Muscle of leg (tissue), 3 donors: ENCODE measurements at regions not wholly inside any gene's neighbourhood (a gene's known extent, or its start where the extent isn't known, plus 50 kb on each side); places are given as distances from the start of the nearest gene placed in this dataset.
A peak's percentile ranks its signal among the peaks of the same experiment; 100 is the strongest.
"Not testable (repeated sequence)": the region's sequence is repeated elsewhere in the genome, so short reads cannot be mapped to it uniquely, and the experiment has no call there.

ENCODE experiments used
- DNase-seq: peaks from one replicate; pipeline ENCODE4 v3.0.0; 2013
- H3K27ac ChIP-seq: one replicate; pipeline ENCODE4 v1.5.1; 2013; ENCODE audit warnings: mild to moderate bottlenecking, low read length, control low read depth
- H3K27me3 ChIP-seq: one replicate; pipeline ENCODE4 v1.6.1; 2013; ENCODE audit warnings: low read length; ENCODE audit not compliant: control insufficient read depth, insufficient read depth
- H3K36me3 ChIP-seq: one replicate; pipeline ENCODE4 v1.6.1; 2013; ENCODE audit warnings: low read length; ENCODE audit not compliant: control insufficient read depth, insufficient read depth
- H3K4me1 ChIP-seq: one replicate; pipeline ENCODE4 v1.6.1; 2013; ENCODE audit warnings: low read length; ENCODE audit not compliant: control insufficient read depth, insufficient read depth
- H3K4me3 ChIP-seq: one replicate; pipeline ENCODE4 v1.5.1; 2013; ENCODE audit warnings: low read length, control low read depth
- H3K9me3 ChIP-seq: replicated peaks from 2 replicates; pipeline ENCODE4 v1.6.1; 2013; ENCODE audit warnings: low read depth, low read length; ENCODE audit not compliant: control insufficient read depth
- WGBS: methylation state at CpG from one replicate; pipeline ENCODE4 v1.1.5; 2013; ENCODE audit warnings: missing lambda C conversion rate; ENCODE audit not compliant: insufficient coverage; 5-methylcytosine and 5-hydroxymethylcytosine counted together

GRCh38 chr21:28489821-28490350 is 502.8 kb downstream of the LTN1 start:
- H3K4me3 ChIP-seq = no peak overlapping the region

DNA sequence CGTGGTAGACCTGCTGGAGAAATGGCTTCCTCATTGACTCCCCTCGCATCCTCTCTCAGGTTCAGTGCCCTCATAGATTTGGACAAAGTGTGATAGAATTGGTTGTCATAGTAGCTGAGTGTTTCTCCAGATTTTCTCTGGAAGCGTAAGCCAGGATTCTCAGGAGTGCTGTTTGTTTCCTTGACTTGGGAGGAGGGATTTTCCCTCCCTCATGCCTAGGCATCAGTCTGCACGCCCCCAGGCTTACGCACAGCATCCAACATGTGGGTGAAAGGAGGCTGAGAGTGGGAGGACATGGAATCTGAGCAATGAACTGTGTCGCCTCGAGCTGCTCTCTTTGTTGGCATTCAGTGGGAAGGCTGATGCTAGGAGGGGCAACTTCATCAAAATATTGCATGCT is 503.5 kb downstream of the LTN1 start:
- no peaks in the 10 kb centered on the region for H3K36me3 ChIP-seq
- H3K9me3 ChIP-seq = no peaks in the 10 kb centered on the region
- WGBS = no CpG with 5 or more reads among the region's 7 CpGs
- peak; percentile 77 for DNase-seq
- no peaks in the 10 kb centered on the region for H3K27me3 ChIP-seq
- no peaks in the 10 kb centered on the region for H3K4me1 ChIP-seq
- no peak overlapping the region for H3K4me3 ChIP-seq
- H3K27ac ChIP-seq = no peak overlapping the region

More at GRCh38 chr21:28489821-28490350, 502.8 kb downstream of the LTN1 start:
- Histone ChIP-seq H3K27me3 (no peaks in the 10 kb centered on the region), H3K36me3 (no peaks in the 10 kb centered on the region), H3K4me1 (no peaks in the 10 kb centered on the region), H3K9me3 (no peaks in the 10 kb centered on the region), H3K27ac (no peak overlapping the region)
- no CpG with 5 or more reads among the region's 3 CpGs for WGBS
- DNase-seq = peak; percentile 56

GRCh38 chr21:28487455-28488070 is 505.1 kb downstream of the LTN1 start:
- WGBS = 88% methylated on average over 8 of the region's 9 CpGs
- DNase-seq = no peak

DNA sequence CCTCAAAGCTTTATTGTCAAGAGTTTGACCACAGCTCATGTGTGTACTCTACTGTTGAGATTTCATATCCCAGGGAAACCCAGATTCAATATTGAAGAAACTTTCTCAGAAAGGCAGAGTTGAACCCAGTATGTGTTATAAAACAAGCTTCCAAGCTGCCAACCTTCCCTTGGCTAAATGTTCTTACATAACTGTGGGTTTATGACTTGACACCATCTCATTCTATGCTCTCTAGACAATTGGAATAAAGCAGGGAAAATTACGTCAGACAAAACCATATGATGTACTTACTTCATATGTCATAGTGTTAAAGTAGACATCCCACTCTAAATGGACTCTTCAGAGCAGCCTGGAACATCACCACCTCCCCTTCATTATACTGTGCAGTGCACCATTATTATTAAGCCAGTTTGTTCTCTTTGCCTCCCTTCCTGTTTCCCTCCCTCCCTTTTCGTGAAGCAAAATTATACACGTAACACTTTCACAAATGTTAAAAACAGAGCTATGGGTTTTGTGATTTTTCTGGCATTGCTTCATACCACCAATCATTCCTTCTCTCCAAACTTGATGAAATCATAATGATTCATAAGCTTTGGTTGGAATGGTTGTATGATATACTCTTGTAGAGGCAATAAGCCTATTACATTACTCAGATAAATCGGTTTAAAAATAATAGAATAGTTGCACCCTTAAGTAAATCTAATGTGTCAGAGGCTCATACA is 507.2 kb downstream of the LTN1 start:
- no peaks in the 10 kb centered on the region for H3K27me3 ChIP-seq
- WGBS = no CpG with 5 or more reads among the region's 4 CpGs
- H3K27ac ChIP-seq = no peak overlapping the region
- no peaks in the 10 kb centered on the region for H3K4me1 ChIP-seq
- no peaks in the 10 kb centered on the region for H3K9me3 ChIP-seq
- no peaks in the 10 kb centered on the region for H3K36me3 ChIP-seq
- DNase-seq = no peak
- no peak overlapping the region for H3K4me3 ChIP-seq

More at GRCh38 chr21:28487455-28488070, 505.1 kb downstream of the LTN1 start:
- no peak overlapping the region for H3K27ac ChIP-seq
- H3K4me1 ChIP-seq = no peaks in the 10 kb centered on the region
- H3K4me3 ChIP-seq = no peak overlapping the region
- no peaks in the 10 kb centered on the region for H3K36me3 ChIP-seq
- H3K27me3 ChIP-seq = no peaks in the 10 kb centered on the region
- no peaks in the 10 kb centered on the region for H3K9me3 ChIP-seq

- no peaks in the 10 kb centered on the region for H3K36me3 ChIP-seq
- WGBS = 17% methylated on average over 1 of the region's 3 CpGs
- DNase-seq = peak; percentile 46
Measured at GRCh38 chr21:28483301-28484035, 509.2 kb downstream of the LTN1 start.

DNA sequence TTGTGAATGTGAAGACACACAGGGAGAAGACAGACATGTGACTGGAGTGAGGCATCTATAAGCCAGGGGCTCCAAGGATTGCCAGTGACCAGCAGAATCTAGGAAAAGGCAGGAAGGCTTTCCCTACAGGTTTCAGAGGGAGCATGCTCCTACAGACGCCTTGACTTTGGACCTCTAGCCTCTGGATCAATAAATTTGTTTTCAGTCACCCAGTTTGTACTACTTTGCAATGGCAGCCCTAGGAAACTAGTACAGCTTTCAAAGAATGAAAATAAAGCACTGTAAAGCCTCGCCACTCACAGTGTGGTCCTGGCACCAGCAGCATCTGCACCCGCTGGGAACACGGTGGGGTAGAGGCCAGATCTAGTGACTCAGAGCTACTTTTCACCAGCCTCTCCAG is 510.0 kb downstream of the LTN1 start:
- Histone ChIP-seq H3K27me3 (no peaks in the 10 kb centered on the region), H3K36me3 (no peaks in the 10 kb centered on the region), H3K4me1 (no peaks in the 10 kb centered on the region), H3K4me3 (no peak overlapping the region), H3K27ac (no peak overlapping the region), H3K9me3 (no peaks in the 10 kb centered on the region)
- WGBS = 92% methylated on average over 2 of the region's 4 CpGs
- DNase-seq = no peak

More at GRCh38 chr21:28483301-28484035, 509.2 kb downstream of the LTN1 start:
- Histone ChIP-seq H3K4me3 (no peak overlapping the region), H3K27me3 (no peaks in the 10 kb centered on the region), H3K27ac (no peak overlapping the region), H3K9me3 (no peaks in the 10 kb centered on the region), H3K4me1 (no peaks in the 10 kb centered on the region)

DNA sequence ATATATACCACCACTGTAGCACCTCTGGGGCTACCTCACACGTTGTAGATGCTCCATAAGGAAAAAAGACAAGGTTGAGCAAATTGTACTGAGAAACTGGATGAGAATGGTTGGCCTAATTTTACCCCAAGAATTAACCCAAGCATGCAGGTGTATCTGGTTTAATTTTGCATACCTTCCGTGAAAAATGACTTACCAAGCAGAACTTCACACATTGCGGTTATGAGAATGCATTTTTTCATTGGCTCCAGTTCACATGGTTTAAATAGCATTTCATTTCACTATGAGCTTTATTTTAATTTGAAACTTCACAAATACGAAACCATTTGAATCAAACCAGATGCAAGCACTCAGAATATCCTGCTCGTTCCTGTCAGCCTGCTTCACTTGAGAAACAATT is 512.2 kb downstream of the LTN1 start:
- Histone ChIP-seq H3K4me3 (no peak overlapping the region), H3K4me1 (no peaks in the 10 kb centered on the region), H3K9me3 (no peaks in the 10 kb centered on the region), H3K36me3 (no peaks in the 10 kb centered on the region), H3K27ac (no peak overlapping the region), H3K27me3 (no peaks in the 10 kb centered on the region)
- whole genome bisulfite sequencing = 74% methylated on average over 4 of the region's 5 CpGs
- DNase-seq = no peak

GRCh38 chr21:28473530-28474220 is 519.0 kb downstream of the LTN1 start:
- H3K4me1 ChIP-seq = no peaks in the 10 kb centered on the region
- H3K36me3 ChIP-seq = no peaks in the 10 kb centered on the region
- no peaks in the 10 kb centered on the region for H3K9me3 ChIP-seq
- WGBS = 40% methylated on average over 1 of the region's 2 CpGs
- DNase-seq = peak; percentile 27
- no peak overlapping the region for H3K27ac ChIP-seq
- H3K27me3 ChIP-seq = no peaks in the 10 kb centered on the region
- H3K4me3 ChIP-seq = no peak overlapping the region

GRCh38 chr21:28472543-28472942 is 520.1 kb downstream of the LTN1 start:
- H3K36me3 ChIP-seq, H3K9me3 ChIP-seq, H3K27ac ChIP-seq, H3K4me1 ChIP-seq, DNase-seq, H3K4me3 ChIP-seq, H3K27me3 ChIP-seq: not testable (repeated sequence)
- no CpG with 5 or more reads among the region's 2 CpGs for WGBS

- Histone ChIP-seq H3K27ac (no peak overlapping the region), H3K27me3 (no peaks in the 10 kb centered on the region), H3K9me3 (no peaks in the 10 kb centered on the region), H3K36me3 (no peaks in the 10 kb centered on the region), H3K4me3 (no peak overlapping the region), H3K4me1 (no peaks in the 10 kb centered on the region)
- 93% methylated on average over 3 of the region's 5 CpGs for WGBS
- DNase-seq = no peak
Measured at GRCh38 chr21:28464988-28465387, 527.7 kb downstream of the LTN1 start.
